GM18870 (cell line): ENCODE measurements at regions not wholly inside any gene's neighbourhood (a gene's known extent, or its start where the extent isn't known, plus 50 kb on each side); places are given as distances from the start of the nearest gene placed in this dataset.
"Not testable (repeated sequence)": the region's sequence is repeated elsewhere in the genome, so short reads cannot be mapped to it uniquely, and the experiment has no call there.

Experiments used
- ATAC-seq: cut with Tn5 transposase; IDR thresholded peaks from one replicate; pipeline ENCODE4 v1.9.1; 2021; ENCODE audit warnings: moderate library complexity; ENCODE audit not compliant: unreplicated experiment

- no peak for ATAC-seq
Measured at GRCh38 chr4:60930866-60931265, 269.3 kb upstream of the ADGRL3 start.

- no peak for ATAC-seq
Measured at GRCh38 chr4:60934566-60935295, 265.4 kb upstream of the ADGRL3 start.

GRCh38 chr4:60938181-60938580 lies 261.9 kb upstream of the ADGRL3 start:
- no peak for ATAC-seq

GRCh38 chr4:60938621-60939020 lies 261.5 kb upstream of the ADGRL3 start:
- ATAC-seq, result no peak

- ATAC-seq, result no peak
Measured at GRCh38 chr4:60944060-60944459, 256.1 kb upstream of the ADGRL3 start.

- ATAC-seq, result no peak
Measured at GRCh38 chr4:60945641-60946040, 254.5 kb upstream of the ADGRL3 start.

GRCh38 chr4:60948008-60948407 lies 252.1 kb upstream of the ADGRL3 start:
- ATAC-seq, result no peak

- ATAC-seq, result no peak
Measured at GRCh38 chr4:60952921-60953320, 247.2 kb upstream of the ADGRL3 start.

GRCh38 chr4:60953826-60954225 lies 246.3 kb upstream of the ADGRL3 start:
- ATAC-seq, result no peak

- ATAC-seq, result no peak
Measured at GRCh38 chr4:60962286-60962685, 237.8 kb upstream of the ADGRL3 start.

GRCh38 chr4:60981534-60981933 lies 218.6 kb upstream of the ADGRL3 start:
- no peak for ATAC-seq

- no peak for ATAC-seq
Measured at GRCh38 chr4:60989141-60989540, 211.0 kb upstream of the ADGRL3 start.

- no peak for ATAC-seq
Measured at GRCh38 chr4:60992037-60992436, 208.1 kb upstream of the ADGRL3 start.

- ATAC-seq, result no peak
Measured at GRCh38 chr4:61003301-61003700, 196.8 kb upstream of the ADGRL3 start.

- no peak for ATAC-seq
Measured at GRCh38 chr4:61004651-61005170, 195.4 kb upstream of the ADGRL3 start.

- no peak for ATAC-seq
Measured at GRCh38 chr4:61011051-61011450, 189.1 kb upstream of the ADGRL3 start.

GRCh38 chr4:61011936-61012335 lies 188.2 kb upstream of the ADGRL3 start:
- ATAC-seq, result not testable (repeated sequence)

GRCh38 chr4:61024610-61025009 lies 175.5 kb upstream of the ADGRL3 start:
- no peak for ATAC-seq

GRCh38 chr4:61027939-61028338 lies 172.2 kb upstream of the ADGRL3 start:
- ATAC-seq, result no peak

- ATAC-seq, result no peak
Measured at GRCh38 chr4:61036071-61036684, 163.9 kb upstream of the ADGRL3 start.

- ATAC-seq, result no peak
Measured at GRCh38 chr4:61041527-61041926, 158.6 kb upstream of the ADGRL3 start.

- no peak for ATAC-seq
Measured at GRCh38 chr4:61044837-61045236, 155.3 kb upstream of the ADGRL3 start.
